ENCODE measurements at regions not wholly inside any gene's neighbourhood (a gene's known extent, or its start where the extent isn't known, plus 50 kb on each side); places are given as distances from the start of the nearest gene placed in this dataset.

DNA sequence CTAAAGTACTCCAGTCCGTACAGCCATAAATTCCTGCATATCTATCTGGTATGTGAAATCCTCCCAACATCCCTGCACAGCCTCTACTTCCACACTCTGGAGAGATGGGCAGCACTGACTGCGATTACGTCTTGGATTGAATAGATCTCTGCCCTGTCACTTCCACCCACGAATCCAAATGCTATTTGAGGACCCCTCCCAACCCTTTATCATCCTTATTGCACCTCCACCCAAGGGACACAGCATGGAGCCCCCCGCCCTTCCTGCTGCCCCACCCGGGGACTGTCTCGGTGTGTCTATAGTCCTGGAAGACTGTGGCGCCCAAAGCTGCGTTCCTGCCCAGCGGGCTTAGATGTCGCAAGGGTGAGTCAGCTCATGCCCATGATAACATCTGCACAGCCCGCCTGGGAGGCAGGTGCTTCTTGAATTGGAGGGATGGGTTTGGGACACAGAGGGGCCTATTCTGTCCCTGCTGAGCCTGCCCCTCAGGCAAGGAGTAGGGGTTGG, 105.7 kb upstream of the HAND1 start:
- Histone ChIP-seq H3K4me2 (ENCODE audit: low read length) (peak overlapping the region; percentile 84), H2AFZ (ENCODE audit: low read depth, low read length, poor library complexity, severe bottlenecking) (peak overlapping the region; percentile 96), H4K20me1 (ENCODE audit: insufficient read depth) (no peaks in the 10 kb centered on the region), H3K9me2 (ENCODE audit: insufficient read depth) (no peaks in the 10 kb centered on the region), H3K9ac (ENCODE audit: low read length) (no peak overlapping the region), H3K27me3 (ENCODE audit: insufficient read depth, low read length) (no peaks in the 10 kb centered on the region), H3K4me1 (ENCODE audit: control insufficient read depth in 1 of 2, insufficient read depth in 2 of 2, low read length in 2 of 2) (peaks cover 12 to 31% of the 10 kb centered on the region in 2 experiments; a peak in 3 of 4 replicates), H3K36me3 (ENCODE audit: control insufficient read depth in 1 of 2, insufficient read depth in 2 of 2, low read length in 2 of 2) (no peaks in the 10 kb centered on the region), H3K27ac (ENCODE audit: low read depth, low read length) (no peak overlapping the region), H3K9me3 (ENCODE audit: control insufficient read depth in 1 of 2, insufficient read depth in 1 of 2, low read depth in 1 of 2, low read length in 2 of 2) (no peaks in the 10 kb centered on the region), H3K79me2 (ENCODE audit: insufficient read depth, low read length) (no peaks in the 10 kb centered on the region), H3K4me3 (replicated peaks in 1 of 2; ENCODE audit: low read depth in 1 of 2, low read length in 2 of 2) (peak overlapping the region; percentile 17 to 54)
- RAD21 ChIA-PET (ENCODE audit: low non-redundant PET in 1 of 2, low total read pairs in 2 of 2, uncharacterized antibody in 2 of 2, unreplicated experiment in 2 of 2) = no interaction called here
- peak; percentile 22 for DNase-seq (ENCODE audit: low read depth, low spot score)
- BruUV-seq (replicated peaks) = no TSS peak
- CTCF ChIA-PET = no interaction called here
- POLR2A ChIA-PET = no interaction called here
- intact Hi-C loops (cut with micrococcal nuclease) = no loop called here
- peak; percentile 90 for ATAC-seq
- TF ChIP-seq, protein P1, sequence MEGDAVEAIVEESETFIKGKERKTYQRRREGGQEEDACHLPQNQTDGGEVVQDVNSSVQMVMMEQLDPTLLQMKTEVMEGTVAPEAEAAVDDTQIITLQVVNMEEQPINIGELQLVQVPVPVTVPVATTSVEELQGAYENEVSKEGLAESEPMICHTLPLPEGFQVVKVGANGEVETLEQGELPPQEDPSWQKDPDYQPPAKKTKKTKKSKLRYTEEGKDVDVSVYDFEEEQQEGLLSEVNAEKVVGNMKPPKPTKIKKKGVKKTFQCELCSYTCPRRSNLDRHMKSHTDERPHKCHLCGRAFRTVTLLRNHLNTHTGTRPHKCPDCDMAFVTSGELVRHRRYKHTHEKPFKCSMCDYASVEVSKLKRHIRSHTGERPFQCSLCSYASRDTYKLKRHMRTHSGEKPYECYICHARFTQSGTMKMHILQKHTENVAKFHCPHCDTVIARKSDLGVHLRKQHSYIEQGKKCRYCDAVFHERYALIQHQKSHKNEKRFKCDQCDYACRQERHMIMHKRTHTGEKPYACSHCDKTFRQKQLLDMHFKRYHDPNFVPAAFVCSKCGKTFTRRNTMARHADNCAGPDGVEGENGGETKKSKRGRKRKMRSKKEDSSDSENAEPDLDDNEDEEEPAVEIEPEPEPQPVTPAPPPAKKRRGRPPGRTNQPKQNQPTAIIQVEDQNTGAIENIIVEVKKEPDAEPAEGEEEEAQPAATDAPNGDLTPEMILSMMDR (IDR thresholded peaks at IDR 0.05 in 2 of 3, conservative IDR thresholded peaks at IDR 0.05 in 1 of 3; ENCODE audit: borderline replicate concordance in 1 of 3, insufficient read depth in 1 of 3, low read depth in 2 of 3, low read length in 2 of 3) = no peak
- TF ChIP-seq EZH2phosphoT487 (IDR thresholded peaks at IDR 0.05; ENCODE audit: borderline replicate concordance) = no peak
- TF ChIP-seq RAD21 (IDR thresholded peaks at IDR 0.05; ENCODE audit: low read depth) = no peak
- no peak for TF ChIP-seq EGR1 (IDR thresholded peaks at IDR 0.05; ENCODE audit: low read depth)
- TF ChIP-seq, protein P2, sequence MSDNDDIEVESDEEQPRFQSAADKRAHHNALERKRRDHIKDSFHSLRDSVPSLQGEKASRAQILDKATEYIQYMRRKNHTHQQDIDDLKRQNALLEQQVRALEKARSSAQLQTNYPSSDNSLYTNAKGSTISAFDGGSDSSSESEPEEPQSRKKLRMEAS (IDR thresholded peaks at IDR 0.05) = peak; percentile 37
- no peak for TF ChIP-seq ZNF274 (IDR thresholded peaks at IDR 0.05; ENCODE audit: low read depth, low read length)
- TF ChIP-seq, protein P3, sequence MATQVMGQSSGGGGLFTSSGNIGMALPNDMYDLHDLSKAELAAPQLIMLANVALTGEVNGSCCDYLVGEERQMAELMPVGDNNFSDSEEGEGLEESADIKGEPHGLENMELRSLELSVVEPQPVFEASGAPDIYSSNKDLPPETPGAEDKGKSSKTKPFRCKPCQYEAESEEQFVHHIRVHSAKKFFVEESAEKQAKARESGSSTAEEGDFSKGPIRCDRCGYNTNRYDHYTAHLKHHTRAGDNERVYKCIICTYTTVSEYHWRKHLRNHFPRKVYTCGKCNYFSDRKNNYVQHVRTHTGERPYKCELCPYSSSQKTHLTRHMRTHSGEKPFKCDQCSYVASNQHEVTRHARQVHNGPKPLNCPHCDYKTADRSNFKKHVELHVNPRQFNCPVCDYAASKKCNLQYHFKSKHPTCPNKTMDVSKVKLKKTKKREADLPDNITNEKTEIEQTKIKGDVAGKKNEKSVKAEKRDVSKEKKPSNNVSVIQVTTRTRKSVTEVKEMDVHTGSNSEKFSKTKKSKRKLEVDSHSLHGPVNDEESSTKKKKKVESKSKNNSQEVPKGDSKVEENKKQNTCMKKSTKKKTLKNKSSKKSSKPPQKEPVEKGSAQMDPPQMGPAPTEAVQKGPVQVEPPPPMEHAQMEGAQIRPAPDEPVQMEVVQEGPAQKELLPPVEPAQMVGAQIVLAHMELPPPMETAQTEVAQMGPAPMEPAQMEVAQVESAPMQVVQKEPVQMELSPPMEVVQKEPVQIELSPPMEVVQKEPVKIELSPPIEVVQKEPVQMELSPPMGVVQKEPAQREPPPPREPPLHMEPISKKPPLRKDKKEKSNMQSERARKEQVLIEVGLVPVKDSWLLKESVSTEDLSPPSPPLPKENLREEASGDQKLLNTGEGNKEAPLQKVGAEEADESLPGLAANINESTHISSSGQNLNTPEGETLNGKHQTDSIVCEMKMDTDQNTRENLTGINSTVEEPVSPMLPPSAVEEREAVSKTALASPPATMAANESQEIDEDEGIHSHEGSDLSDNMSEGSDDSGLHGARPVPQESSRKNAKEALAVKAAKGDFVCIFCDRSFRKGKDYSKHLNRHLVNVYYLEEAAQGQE (IDR thresholded peaks at IDR 0.05; ENCODE audit: low read depth) = no peak
- 0 out of 2 replicates have a peak, but pooled peaks have one; percentile 42 for TF ChIP-seq SP1 (IDR thresholded peaks at IDR 0.05; ENCODE audit: low read depth)
- TF ChIP-seq FOSL1 (IDR thresholded peaks at IDR 0.05; ENCODE audit: low read depth) = peak; percentile 69
- TF ChIP-seq, protein P4, sequence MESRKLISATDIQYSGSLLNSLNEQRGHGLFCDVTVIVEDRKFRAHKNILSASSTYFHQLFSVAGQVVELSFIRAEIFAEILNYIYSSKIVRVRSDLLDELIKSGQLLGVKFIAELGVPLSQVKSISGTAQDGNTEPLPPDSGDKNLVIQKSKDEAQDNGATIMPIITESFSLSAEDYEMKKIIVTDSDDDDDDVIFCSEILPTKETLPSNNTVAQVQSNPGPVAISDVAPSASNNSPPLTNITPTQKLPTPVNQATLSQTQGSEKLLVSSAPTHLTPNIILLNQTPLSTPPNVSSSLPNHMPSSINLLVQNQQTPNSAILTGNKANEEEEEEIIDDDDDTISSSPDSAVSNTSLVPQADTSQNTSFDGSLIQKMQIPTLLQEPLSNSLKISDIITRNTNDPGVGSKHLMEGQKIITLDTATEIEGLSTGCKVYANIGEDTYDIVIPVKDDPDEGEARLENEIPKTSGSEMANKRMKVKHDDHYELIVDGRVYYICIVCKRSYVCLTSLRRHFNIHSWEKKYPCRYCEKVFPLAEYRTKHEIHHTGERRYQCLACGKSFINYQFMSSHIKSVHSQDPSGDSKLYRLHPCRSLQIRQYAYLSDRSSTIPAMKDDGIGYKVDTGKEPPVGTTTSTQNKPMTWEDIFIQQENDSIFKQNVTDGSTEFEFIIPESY (IDR thresholded peaks at IDR 0.05; ENCODE audit: extremely low read depth, insufficient replicate concordance, low read length) = no peak
- no peak for TF ChIP-seq ELF1 (IDR thresholded peaks at IDR 0.05; ENCODE audit: borderline replicate concordance, low read depth)
- peak; percentile 7 for TF ChIP-seq YY1 (IDR thresholded peaks at IDR 0.05; ENCODE audit: extremely low read depth, insufficient replicate concordance, low read depth, low read length)
- no peak for TF ChIP-seq CBX3 (IDR thresholded peaks at IDR 0.05; ENCODE audit: low read depth)
- peak; percentile 70 for TF ChIP-seq JUND (IDR thresholded peaks at IDR 0.05)
- no peak for TF ChIP-seq POLR2AphosphoS5 (IDR thresholded peaks at IDR 0.05; ENCODE audit: low read depth, low read length)
- TF ChIP-seq SIN3A (IDR thresholded peaks at IDR 0.05; ENCODE audit: low read depth) = no peak
- TF ChIP-seq SRF (IDR thresholded peaks at IDR 0.05; ENCODE audit: low read depth) = no peak
- TF ChIP-seq CEBPB (IDR thresholded peaks at IDR 0.05; ENCODE audit: low read depth) = peak; percentile 86
- TF ChIP-seq TCF7L2 (IDR thresholded peaks at IDR 0.05; ENCODE audit: borderline replicate concordance, extremely low read depth, insufficient read depth, insufficient read length) = peak; percentile 24
- no peak for TF ChIP-seq ZFX (IDR thresholded peaks at IDR 0.05)
- no peak for TF ChIP-seq EZH2 (IDR thresholded peaks at IDR 0.05)
- TF ChIP-seq, protein P5, sequence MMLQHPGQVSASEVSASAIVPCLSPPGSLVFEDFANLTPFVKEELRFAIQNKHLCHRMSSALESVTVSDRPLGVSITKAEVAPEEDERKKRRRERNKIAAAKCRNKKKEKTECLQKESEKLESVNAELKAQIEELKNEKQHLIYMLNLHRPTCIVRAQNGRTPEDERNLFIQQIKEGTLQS (IDR thresholded peaks at IDR 0.05) = no peak
